HS-5 (cell line): ENCODE measurements at regions not wholly inside any gene's neighbourhood (a gene's known extent, or its start where the extent isn't known, plus 50 kb on each side); places are given as distances from the start of the nearest gene placed in this dataset.

ENCODE experiments used
- DNase-seq: peaks from one replicate; pipeline ENCODE4 v3.0.0-alpha.2; 2012; ENCODE audit warnings: low read depth

DNA sequence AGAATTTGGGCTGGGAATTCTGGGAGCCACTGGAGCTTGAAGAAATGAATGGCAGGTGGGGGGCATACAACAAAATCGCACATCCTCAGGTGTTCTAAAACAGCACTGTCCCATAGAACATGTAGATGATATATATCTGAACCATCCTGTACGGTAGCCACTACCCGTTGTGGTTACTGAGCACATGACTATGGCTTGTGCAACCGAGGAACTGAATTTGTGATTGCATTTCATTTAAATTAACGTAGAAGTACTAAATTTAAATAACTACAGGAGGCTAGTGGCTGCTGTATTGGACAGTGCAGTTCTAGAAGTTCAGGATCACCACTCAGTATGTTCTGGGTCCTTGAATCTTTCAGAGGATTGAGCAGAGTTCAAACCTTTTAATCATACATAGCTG lies 172.4 kb downstream of the PHETA1 start:
- DNase-seq, result no peak

- DNase-seq, result no peak
These were observed 173.6 kb downstream of the PHETA1 start for GRCh38 chr12:111195316-111195715.

GRCh38 chr12:111194703-111195051 lies 174.2 kb downstream of the PHETA1 start:
- no peak for DNase-seq

GRCh38 chr12:111193977-111194702 lies 174.8 kb downstream of the PHETA1 start:
- no peak for DNase-seq

DNA sequence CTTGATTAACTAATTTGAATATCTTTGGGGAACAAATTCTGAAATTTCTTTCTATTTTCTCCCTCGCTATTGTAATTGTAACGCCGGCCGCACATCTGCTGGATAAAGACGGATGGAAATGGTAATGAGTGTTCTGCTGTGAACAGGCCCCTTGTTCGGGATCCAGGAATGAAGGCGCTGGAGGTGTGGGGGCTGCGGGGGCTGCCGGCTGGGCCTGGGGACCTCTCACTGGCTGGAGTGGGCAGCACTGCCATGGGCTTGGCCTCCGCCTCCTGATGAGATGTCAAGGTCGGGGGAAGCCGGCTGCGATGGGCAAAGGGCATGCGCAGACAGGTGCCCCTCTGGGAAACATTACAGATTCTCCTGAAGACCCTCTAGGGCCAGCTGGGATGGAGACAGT lies 175.4 kb downstream of the PHETA1 start:
- no peak for DNase-seq

DNA sequence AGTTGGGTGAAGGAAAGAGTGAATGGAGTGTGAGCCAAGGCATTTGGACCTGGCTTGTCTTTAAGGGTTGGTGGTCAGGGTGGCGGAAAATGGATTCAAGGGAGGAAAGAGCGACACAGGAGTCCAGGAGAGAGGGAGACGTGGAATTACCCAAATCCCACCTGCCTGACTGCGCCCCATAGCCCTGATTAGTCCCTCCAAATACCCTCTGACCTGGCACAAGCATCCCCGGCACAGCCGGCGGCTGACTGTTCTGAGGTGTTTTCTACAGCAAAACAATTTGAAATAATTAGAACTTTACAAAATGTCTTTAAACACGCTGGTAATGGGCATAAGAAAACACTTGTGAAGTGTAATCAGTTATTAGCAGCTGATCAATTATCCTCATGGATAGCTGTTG lies 175.8 kb downstream of the PHETA1 start:
- no peak for DNase-seq

DNA sequence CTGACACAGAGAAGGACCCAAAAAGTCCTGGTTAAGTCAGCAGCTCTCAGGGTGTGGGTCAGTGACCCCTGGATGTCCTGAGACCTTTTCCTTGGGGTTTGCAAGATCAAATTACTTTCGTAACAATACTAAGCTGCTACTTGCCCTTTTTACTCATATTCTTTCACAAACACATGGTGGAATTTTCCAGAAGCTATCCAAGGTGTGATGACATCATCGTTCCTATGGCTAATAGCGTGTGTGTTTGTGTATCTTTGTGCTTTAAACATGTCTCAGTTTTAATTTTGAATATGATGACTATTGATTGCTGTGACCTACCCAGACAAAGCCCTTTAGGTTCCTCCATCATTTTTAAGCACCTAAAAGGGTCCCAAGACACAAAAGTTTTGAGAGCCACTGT lies 176.2 kb downstream of the PHETA1 start:
- DNase-seq, result no peak

GRCh38 chr12:111190741-111191526 lies 178.0 kb downstream of the PHETA1 start:
- no peak for DNase-seq

DNA sequence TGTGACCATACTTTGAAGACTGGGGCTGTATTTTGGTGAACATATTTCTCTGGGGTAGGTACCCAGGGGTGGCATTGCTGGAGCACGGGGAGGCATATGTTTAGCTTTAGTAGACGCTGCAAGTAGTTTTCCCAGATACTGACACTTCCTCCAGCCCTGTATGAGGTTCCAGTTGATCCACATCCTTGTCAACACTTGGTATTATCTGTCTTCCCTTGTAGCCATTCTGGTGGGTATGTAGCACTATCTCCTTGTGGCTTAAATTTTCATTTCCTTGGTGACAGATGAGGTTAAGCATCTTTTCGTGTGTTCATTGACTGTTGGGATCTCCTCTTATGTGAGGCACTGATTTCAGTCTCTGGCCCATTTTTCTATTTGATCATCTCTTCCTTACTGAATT lies 179.1 kb downstream of the PHETA1 start:
- DNase-seq, result no peak

GRCh38 chr12:111188436-111188835 lies 180.5 kb downstream of the PHETA1 start:
- no peak for DNase-seq

- no peak for DNase-seq
These were observed 182.5 kb downstream of the PHETA1 start for GRCh38 chr12:111186347-111186746.

GRCh38 chr12:111185889-111186227 lies 183.0 kb downstream of the PHETA1 start:
- no peak for DNase-seq

- no peak for DNase-seq
These were observed 183.5 kb downstream of the PHETA1 start for GRCh38 chr12:111185206-111185888.

- no peak for DNase-seq
These were observed 184.7 kb downstream of the PHETA1 start for GRCh38 chr12:111184161-111184560.

GRCh38 chr12:111183094-111183493 lies 185.8 kb downstream of the PHETA1 start:
- no peak for DNase-seq

DNA sequence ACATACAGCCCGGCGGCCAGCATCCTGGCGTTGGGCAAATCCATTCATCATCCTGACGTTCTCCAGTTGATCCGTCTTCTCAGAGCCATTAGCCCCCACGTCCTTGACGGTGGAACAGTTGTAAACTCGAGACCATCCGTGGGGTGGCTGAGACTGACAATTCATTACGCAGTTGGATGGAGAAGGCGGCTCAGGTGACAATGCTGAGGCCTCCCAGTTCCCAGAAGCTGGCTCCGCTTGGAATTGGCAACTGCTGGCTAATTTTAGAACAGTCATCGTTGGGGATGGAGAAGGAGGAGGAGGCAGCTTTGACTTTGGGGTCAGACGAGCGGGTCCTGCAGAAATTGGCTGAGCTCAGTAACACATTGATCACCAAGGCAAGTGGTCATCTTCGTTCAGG lies 186.5 kb downstream of the PHETA1 start:
- no peak for DNase-seq

- DNase-seq, result no peak
These were observed 187.7 kb downstream of the PHETA1 start for GRCh38 chr12:111181143-111181726.

GRCh38 chr12:111180426-111181142 lies 188.3 kb downstream of the PHETA1 start:
- no peak for DNase-seq

DNA sequence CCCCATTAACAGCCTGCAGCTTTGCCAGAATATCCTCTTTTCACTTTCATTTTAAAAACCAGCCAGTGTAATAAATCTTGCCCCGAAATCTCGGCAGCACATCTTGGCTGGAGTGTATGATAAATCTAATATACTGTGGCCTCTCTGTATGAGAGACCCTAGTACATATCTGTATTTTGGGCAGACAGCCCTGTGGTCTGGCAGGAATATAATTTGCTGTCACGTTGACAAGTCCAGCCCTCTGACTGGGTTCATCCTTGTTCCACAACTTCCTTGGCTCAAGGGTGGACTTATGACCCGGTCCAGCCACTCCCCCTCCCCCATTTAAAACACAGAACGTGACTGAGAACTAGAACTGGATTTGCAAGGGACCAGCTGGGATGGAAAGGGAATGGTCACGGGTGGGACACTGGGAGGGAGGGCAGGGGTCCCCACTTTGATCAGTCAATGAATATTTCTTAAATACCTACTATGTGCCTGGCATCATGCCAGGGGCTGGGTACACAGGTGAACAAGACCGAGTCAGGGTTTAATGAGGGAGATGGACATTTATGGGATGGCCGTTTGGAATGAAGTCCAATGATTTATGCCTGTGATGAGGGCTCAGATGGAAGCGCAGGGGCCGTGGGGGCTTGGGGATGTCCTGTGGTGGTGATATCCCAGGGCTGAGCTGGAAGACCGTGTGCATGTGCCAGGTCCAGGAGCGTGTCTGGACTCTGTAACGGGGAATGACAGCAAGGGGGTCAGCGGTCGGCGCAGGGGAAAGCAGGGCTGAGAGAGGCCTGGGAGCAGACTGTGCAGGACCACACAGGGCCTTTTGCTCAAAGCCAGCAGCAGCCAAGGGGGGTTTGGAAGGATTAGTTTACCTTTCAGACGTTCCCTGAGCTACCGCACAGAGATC lies 190.5 kb downstream of the PHETA1 start:
- no peak for DNase-seq

DNA sequence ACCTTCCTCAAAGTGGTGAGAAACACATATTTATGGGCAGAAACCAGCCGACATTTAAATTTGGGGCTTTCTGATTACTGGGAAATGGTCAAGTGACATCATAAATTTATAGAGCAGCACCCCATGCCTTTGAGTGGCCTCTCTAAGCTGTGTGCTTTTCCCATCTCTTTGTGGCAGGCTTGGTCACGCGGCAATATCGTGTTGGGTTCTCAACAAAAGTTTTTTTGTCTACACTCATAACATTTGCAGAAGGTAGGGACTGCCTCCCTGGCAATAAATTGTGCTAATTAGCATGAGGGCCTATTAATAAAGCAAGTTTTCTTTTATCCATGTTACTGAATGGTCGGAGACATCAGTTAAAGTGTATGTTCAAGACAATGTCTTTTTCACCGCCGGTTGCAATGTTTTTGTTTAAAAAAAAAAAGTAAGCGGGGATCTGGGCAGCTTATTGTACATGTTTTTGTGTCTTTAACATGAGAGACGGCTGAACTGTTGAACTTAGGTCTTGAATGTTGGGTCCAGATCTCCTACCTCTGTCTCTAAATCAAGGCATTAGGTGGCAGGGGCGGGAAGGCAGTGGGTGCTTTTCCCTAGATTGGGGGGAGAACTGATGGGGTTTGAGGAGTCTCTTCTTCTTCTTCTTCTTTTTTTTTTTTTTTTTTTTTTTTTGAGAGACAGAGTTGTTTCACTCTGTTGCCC lies 193.3 kb downstream of the PHETA1 start:
- no peak for DNase-seq

DNA sequence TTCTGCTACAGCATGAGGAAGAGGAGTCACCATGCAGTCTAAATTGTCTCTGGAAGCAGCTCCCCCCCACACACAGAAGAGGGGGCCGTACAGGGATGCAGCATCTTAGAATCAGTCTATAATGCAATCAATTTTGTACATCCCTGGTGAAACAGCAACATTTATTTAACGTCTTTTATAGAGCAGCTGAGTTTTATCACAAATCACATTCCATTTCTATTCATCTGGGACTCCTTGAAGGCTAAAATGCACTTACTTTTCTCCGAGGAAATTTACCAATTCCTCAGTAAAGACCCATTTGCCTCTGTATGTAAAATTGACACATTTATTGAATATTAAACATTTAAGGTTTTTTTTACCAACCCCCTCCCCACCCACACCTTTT lies 193.9 kb downstream of the PHETA1 start:
- no peak for DNase-seq
